Stimulated activated CD8-positive, alpha-beta memory T cell treated with anti-CD3 and anti-CD28 coated beads, Interleukin-7, amount 100 ng/mL, for 1 hour (primary cell): ENCODE measurements at regions not wholly inside any gene's neighbourhood (a gene's known extent, or its start where the extent isn't known, plus 50 kb on each side); places are given as distances from the start of the nearest gene placed in this dataset.
"Not testable (repeated sequence)": the region's sequence is repeated elsewhere in the genome, so short reads cannot be mapped to it uniquely, and the experiment has no call there.

Source experiments
- DNase-seq, 2 donors: peaks; one replicate each; pipeline ENCODE4 v3.0.0-alpha.2; 2020; ENCODE audit warnings: low read depth in 2 of 2

- DNase-seq, result no peak
Measured at GRCh38 chr10:36452851-36453250, 672.5 kb upstream of the ANKRD30A start.

- DNase-seq, result no peak
Measured at GRCh38 chr10:36451391-36451970, 673.9 kb upstream of the ANKRD30A start.

GRCh38 chr10:36450380-36450779 lies 675.0 kb upstream of the ANKRD30A start:
- no peak for DNase-seq

- no peak for DNase-seq
Measured at GRCh38 chr10:36448760-36449691, 676.4 kb upstream of the ANKRD30A start.

- no peak for DNase-seq
Measured at GRCh38 chr10:36446881-36447280, 678.5 kb upstream of the ANKRD30A start.

- DNase-seq, result no peak
Measured at GRCh38 chr10:36443233-36443632, 682.2 kb upstream of the ANKRD30A start.

GRCh38 chr10:36441557-36441956 lies 683.8 kb upstream of the ANKRD30A start:
- no peak for DNase-seq

GRCh38 chr10:36440539-36440938 lies 684.9 kb upstream of the ANKRD30A start:
- DNase-seq, result no peak

GRCh38 chr10:36437367-36437766 lies 688.0 kb upstream of the ANKRD30A start:
- no peak for DNase-seq

GRCh38 chr10:36428507-36428906 lies 696.9 kb upstream of the ANKRD30A start:
- DNase-seq, result no peak

GRCh38 chr10:36425131-36425797 lies 700.1 kb upstream of the ANKRD30A start:
- no peak for DNase-seq

GRCh38 chr10:36424502-36424901 lies 700.9 kb upstream of the ANKRD30A start:
- DNase-seq, result no peak

GRCh38 chr10:36423821-36424248 lies 701.6 kb upstream of the ANKRD30A start:
- DNase-seq, result no peak

GRCh38 chr10:36421992-36422391 lies 703.4 kb upstream of the ANKRD30A start:
- DNase-seq, result no peak

GRCh38 chr10:36416513-36416912 lies 708.9 kb upstream of the ANKRD30A start:
- no peak for DNase-seq

GRCh38 chr10:36412942-36413341 lies 712.5 kb upstream of the ANKRD30A start:
- DNase-seq, result no peak

GRCh38 chr10:36400238-36400637 lies 725.2 kb upstream of the ANKRD30A start:
- DNase-seq, result not testable (repeated sequence)

- DNase-seq, result no peak
Measured at GRCh38 chr10:36393801-36394200, 731.6 kb upstream of the ANKRD30A start.

- DNase-seq, result no peak
Measured at GRCh38 chr10:36391405-36391804, 734.0 kb upstream of the ANKRD30A start.

- DNase-seq, result no peak
Measured at GRCh38 chr10:36390221-36390620, 735.2 kb upstream of the ANKRD30A start.

- DNase-seq, result no peak
Measured at GRCh38 chr10:36388166-36388565, 737.2 kb upstream of the ANKRD30A start.

- no peak for DNase-seq
Measured at GRCh38 chr10:36385693-36386092, 739.7 kb upstream of the ANKRD30A start.

GRCh38 chr10:36383349-36383748 lies 741.3 kb upstream of the FZD8 start:
- DNase-seq, result no peak
